ENCODE measurements at regions not wholly inside any gene's neighbourhood (a gene's known extent, or its start where the extent isn't known, plus 50 kb on each side); places are given as distances from the start of the nearest gene placed in this dataset.
"Not testable (repeated sequence)": the region's sequence is repeated elsewhere in the genome, so short reads cannot be mapped to it uniquely, and the experiment has no call there.

DNA sequence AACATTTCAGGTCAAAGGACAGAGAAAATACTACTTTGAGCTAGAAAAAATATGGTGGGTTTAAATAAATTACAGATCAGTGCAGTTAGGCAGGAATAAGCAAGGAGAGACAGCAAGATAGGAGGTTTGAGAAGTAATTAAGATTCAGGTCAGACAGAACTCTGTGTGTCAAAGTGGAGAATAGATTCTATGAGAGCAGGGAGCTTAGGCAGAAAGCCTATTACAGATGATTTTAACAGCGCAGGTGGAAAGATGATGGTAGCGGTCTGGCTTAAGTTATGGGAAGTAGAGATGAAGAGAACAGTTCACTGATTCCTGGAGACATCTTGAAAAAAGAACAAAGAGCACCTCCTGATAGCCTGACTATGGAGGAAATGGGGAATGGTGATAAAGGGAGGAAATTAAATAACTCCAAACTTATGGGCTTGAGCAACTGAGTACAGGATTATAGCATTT lies 106.0 kb downstream of the APIP start:
- no peak for DNase-seq (ENCODE audit: extremely low read depth, low read depth)
- TF ChIP-seq, protein P1, sequence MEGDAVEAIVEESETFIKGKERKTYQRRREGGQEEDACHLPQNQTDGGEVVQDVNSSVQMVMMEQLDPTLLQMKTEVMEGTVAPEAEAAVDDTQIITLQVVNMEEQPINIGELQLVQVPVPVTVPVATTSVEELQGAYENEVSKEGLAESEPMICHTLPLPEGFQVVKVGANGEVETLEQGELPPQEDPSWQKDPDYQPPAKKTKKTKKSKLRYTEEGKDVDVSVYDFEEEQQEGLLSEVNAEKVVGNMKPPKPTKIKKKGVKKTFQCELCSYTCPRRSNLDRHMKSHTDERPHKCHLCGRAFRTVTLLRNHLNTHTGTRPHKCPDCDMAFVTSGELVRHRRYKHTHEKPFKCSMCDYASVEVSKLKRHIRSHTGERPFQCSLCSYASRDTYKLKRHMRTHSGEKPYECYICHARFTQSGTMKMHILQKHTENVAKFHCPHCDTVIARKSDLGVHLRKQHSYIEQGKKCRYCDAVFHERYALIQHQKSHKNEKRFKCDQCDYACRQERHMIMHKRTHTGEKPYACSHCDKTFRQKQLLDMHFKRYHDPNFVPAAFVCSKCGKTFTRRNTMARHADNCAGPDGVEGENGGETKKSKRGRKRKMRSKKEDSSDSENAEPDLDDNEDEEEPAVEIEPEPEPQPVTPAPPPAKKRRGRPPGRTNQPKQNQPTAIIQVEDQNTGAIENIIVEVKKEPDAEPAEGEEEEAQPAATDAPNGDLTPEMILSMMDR (IDR thresholded peaks at IDR 0.05; ENCODE audit: low read depth, low read length) = no peak

- TF ChIP-seq, protein P1 (IDR thresholded peaks at IDR 0.05; ENCODE audit: low read depth, low read length) = no peak
- no peak for DNase-seq (ENCODE audit: extremely low read depth, low read depth)
Observed at GRCh38 chr11:34809191-34810106, 106.7 kb downstream of the APIP start.

- DNase-seq (ENCODE audit: extremely low read depth, low read depth) = no peak
- TF ChIP-seq, protein P1 (IDR thresholded peaks at IDR 0.05; ENCODE audit: low read depth, low read length) = no peak
Observed at GRCh38 chr11:34806875-34807274, 109.3 kb downstream of the APIP start.

DNA sequence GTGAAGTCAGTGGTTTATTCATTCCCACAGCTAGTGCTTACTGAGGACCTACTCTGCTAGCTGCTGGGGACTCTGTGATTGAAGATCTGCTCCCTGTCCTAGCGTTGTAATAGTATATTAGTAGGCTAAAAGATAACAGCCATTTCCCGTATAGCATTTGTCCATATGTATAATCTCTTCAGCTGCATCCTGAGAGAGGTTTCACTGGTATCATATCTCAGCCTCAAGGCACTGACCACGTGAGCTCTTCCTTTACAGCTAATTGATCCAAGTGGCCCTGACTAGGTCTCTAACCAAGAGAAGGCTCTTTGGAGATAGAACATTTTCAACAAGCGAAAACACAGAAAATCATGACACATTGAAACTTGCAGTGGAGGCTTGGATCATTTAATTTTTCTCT lies 110.2 kb downstream of the APIP start:
- no peak for DNase-seq (ENCODE audit: extremely low read depth, low read depth)
- TF ChIP-seq, protein P1 (IDR thresholded peaks at IDR 0.05; ENCODE audit: low read depth, low read length) = no peak

DNA sequence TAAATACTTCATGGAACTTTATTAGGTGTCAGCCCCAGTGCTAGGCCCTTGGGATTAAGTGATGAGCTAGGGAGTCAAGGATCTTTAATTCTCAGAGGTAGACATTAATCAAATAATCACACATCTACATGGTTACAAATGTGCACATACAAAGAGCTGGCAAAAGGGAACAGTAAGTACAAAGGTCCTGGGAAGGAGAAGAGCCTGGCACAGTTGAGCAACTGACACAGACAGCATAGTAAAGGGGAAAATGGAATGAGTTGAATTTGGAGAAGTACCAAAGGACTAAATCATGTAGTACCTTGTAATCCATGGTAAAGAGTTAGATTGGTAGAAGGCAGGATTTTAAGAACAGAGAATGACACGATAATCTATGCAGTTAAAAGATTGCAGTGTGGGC lies 116.3 kb downstream of the APIP start:
- TF ChIP-seq, protein P1 (IDR thresholded peaks at IDR 0.05; ENCODE audit: low read depth, low read length) = no peak
- DNase-seq (ENCODE audit: extremely low read depth, low read depth) = no peak

- TF ChIP-seq, protein P1 (IDR thresholded peaks at IDR 0.05; ENCODE audit: low read depth, low read length) = no peak
- no peak for DNase-seq (ENCODE audit: extremely low read depth, low read depth)
Observed at GRCh38 chr11:34798985-34799384, 117.2 kb downstream of the APIP start.

DNA sequence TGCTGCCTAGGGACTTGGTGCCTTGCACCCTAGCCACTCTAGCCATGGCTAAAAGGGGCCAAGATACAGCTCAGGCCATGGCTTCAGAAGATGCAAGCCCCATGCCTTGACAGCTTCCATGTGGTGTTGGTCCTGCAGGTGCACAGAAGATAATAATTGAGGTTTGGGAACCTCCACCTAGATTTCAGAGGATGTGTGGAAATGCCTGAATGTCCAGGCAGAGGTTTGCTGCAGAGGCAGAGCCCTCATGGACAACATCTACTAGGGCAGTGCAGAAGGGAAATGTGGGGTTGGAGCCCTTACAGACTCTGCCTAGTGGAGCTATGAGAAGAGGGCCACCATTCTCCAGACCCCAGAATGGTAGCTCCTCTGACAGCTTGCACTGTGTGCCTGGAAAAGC lies 118.7 kb downstream of the APIP start:
- not testable (repeated sequence) for DNase-seq (ENCODE audit: extremely low read depth, low read depth)

Data from AG09319 (cell line).